AG09309 (cell line): ENCODE measurements at regions not wholly inside any gene's neighbourhood (a gene's known extent, or its start where the extent isn't known, plus 50 kb on each side); places are given as distances from the start of the nearest gene placed in this dataset.

ENCODE experiments used
- DNase-seq: peaks from one replicate; pipeline ENCODE4 v3.0.0-alpha.2; 2010; ENCODE audit warnings: low read depth
- H3K4me3 ChIP-seq: 2 replicates; pipeline ENCODE4 v1.5.1; 2011; ENCODE audit warnings: mild to moderate bottlenecking, low read depth, low read length, moderate library complexity; ENCODE audit not compliant: control insufficient read depth
- TF ChIP-seq, protein P1 (sequence below): IDR thresholded peaks from 2 replicates; pipeline ENCODE4 v1.5.1; 2011; ENCODE audit warnings: mild to moderate bottlenecking, low read depth, low read length, inconsistent platforms; ENCODE audit not compliant: insufficient read depth, control insufficient read depth; ENCODE audit errors: missing control alignments

DNA sequence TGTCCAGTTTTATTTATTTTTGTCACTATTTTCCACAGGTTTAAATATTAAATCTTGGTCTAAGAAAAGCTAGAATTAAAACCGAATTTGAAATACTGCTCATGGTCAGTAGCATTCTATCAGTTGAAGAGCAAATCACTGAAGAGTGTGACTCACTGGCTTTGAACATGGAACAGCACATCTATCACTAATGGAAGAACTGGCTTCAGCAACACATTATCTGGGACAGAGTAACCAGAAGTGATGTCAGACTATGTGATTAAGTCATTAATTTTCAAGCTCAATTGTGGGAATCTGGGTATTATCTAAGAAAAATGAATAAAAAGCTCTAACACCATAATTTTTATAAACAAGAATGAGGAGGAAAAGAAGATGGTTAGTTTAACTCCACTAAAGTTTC, 527.5 kb downstream of the TMTC2 start:
- TF ChIP-seq, protein P1, sequence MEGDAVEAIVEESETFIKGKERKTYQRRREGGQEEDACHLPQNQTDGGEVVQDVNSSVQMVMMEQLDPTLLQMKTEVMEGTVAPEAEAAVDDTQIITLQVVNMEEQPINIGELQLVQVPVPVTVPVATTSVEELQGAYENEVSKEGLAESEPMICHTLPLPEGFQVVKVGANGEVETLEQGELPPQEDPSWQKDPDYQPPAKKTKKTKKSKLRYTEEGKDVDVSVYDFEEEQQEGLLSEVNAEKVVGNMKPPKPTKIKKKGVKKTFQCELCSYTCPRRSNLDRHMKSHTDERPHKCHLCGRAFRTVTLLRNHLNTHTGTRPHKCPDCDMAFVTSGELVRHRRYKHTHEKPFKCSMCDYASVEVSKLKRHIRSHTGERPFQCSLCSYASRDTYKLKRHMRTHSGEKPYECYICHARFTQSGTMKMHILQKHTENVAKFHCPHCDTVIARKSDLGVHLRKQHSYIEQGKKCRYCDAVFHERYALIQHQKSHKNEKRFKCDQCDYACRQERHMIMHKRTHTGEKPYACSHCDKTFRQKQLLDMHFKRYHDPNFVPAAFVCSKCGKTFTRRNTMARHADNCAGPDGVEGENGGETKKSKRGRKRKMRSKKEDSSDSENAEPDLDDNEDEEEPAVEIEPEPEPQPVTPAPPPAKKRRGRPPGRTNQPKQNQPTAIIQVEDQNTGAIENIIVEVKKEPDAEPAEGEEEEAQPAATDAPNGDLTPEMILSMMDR = no peak
- H3K4me3 ChIP-seq = no peak overlapping the region
- DNase-seq = no peak

DNA sequence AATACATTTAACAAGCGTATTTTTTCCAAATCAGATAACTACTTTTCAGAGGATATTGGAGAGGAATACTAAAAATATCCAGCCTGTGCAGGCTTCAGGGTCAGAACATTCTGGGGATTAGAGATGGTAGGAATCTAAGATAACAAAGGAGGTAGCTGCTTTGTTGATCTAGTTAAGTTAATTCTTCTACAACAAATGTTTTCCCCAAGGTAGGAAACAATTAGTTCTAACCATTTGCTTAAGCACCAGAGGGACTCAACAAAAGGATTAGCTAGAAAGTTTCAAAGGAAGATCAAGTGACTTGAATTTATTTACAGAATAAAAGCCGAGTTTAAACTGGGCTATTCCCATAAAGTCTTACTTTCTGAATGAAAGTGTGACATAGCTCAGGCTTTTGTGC, 524.2 kb downstream of the TMTC2 start:
- DNase-seq = no peak
- no peak overlapping the region for H3K4me3 ChIP-seq
- TF ChIP-seq, protein P1 = no peak

DNA sequence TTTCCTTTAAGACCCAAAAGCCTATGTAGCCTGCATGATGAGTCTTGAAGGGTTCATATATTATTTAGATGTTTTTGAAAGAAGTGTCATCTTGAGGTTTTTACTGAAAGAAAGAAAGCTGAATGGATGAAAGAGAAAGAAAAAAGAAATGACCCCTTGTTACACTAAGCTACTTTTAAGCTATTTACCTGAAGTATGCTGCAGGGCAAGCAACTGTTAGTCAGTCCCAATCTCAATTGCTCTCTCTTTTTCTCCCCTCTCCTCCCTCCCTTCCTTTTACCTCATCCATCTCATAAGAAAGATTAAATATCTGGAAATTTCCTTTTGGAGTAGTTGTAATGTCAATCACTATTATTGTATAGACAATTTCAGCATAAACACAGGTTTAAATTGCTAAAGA, 512.4 kb downstream of the TMTC2 start:
- TF ChIP-seq, protein P1 = no peak

DNA sequence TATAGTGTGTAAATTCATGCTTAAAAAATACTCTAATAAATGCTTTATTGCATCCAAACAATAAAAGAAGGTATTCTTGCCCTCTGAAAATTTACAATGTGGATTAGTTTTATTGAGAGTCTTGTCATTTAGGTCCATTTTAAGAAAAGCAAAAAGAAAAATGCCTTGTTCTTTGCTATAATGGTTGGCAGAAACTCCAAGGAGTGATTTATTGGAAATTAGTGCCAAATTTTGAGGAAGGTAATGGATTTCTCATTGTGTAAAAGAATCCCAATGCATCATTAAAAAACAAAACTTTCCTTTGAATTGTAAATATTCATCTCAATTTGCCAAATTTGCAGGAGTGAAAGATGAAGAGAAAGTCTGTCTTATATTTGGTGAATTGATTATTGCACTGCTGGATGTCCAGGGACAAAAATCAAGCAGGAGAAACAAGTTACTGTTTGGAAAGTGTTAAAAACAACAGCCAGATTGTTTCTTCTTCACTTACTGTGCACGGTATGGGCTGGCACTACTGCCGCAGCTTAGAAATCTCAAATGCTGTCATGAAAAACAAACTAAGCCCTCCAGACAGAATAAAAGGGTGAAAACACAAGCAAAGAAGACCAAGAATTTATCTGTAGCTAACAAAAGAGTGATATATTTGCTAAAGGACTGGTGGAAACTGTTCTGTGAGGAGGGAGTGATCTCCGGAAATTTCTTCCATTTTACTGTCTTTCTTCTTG, 511.7 kb downstream of the TMTC2 start:
- no peak overlapping the region for H3K4me3 ChIP-seq
- TF ChIP-seq, protein P1 = no peak
- DNase-seq = no peak

More for the DNA sequence above, 512.4 kb downstream of the TMTC2 start:
- no peak for DNase-seq
- no peak overlapping the region for H3K4me3 ChIP-seq

DNA sequence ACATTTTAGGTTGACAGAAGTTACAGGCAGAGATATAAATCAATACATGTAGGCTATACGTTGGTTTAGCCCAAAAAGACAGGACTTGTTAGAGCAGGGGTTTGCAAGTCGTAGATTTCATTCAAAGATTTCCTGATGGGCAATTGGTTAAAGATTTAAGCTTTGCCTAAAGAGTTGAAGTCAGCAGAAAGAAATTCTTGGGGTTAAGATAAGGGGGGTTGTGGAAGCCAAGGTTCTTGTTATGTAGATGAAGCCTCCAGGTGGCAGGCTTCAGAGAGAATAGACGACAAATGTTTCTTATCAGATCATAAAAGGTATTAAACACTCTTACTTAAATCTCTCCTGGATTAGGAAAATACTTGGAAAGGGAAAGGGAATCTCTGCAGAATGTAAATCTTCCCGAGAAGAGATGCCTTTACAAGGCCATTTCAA, 510.8 kb downstream of the TMTC2 start:
- DNase-seq = no peak
- TF ChIP-seq, protein P1 = no peak
- no peak overlapping the region for H3K4me3 ChIP-seq

DNA sequence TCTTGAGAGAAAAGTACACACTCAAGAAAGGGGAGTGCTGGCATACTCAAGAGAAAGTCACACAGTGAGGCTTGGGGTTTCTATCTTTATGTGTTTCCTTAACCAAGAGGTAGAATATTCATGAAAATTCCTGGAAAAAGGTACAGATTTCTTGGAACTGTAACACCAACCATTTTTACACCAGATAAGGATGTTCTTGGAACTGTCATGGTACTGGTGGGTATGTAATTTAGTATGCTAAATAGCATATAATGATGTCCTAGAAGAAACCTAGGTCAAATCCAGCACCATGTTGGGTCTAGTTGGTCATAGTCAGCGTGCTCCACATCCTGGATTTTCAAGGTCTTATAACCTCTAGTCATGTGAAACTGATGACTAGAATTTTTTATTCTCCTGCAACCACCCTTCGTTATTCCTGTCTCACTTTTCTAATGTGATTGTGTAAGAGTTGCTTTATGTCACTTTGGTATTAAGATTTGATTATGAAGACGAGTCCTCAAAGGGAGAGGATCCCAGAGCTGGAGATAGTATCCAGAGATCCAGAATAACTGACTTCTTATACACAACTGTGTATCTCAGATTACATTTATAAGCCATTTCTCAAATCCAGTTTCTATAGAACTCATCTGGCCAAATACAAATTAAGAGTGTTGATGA, 510.1 kb downstream of the TMTC2 start:
- TF ChIP-seq, protein P1 = no peak
- DNase-seq = no peak
- H3K4me3 ChIP-seq = no peak overlapping the region
